ENCODE measurements at regions not wholly inside any gene's neighbourhood (a gene's known extent, or its start where the extent isn't known, plus 50 kb on each side); places are given as distances from the start of the nearest gene placed in this dataset.

DNA sequence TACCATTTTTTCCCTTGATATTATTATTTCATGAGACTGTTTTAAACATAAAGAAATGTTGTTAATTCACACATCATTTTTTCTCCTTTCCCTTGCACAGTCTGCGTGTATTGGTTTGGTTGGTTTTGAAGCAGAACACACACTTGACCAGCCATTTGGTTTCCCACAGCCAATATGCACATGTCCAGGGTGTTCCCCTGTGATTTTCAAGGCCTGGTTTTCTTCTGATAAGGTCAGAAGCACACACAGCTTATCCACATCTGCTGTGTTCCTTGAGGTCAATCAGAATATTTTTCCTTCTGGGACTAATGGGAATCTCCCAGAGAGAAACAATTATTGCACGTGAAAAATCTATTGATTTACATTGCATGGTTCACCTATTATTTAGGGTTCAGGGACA, 103.2 kb upstream of the EFEMP1 start:
- H3K79me1 ChIP-seq (ENCODE audit: low read length) = no peaks in the 10 kb centered on the region
- no peak overlapping the region for H3K9ac ChIP-seq (ENCODE audit: low read length)
- no peak overlapping the region for H3K4ac ChIP-seq (ENCODE audit: low read depth, low read length)
- no peaks in the 10 kb centered on the region for H3K9me3 ChIP-seq (ENCODE audit: insufficient read depth, low read depth, low read length)
- H4K91ac ChIP-seq (ENCODE audit: low read depth, low read length) = no peak overlapping the region
- H3K36me3 ChIP-seq (ENCODE audit: control insufficient read depth in 1 of 2, insufficient read depth in 2 of 2, low read length in 2 of 2) = no peaks in the 10 kb centered on the region
- DNase-seq = no peak
- no peaks in the 10 kb centered on the region for H3K4me1 ChIP-seq (ENCODE audit: control insufficient read depth in 1 of 2, insufficient read depth in 2 of 2, low read length in 2 of 2)
- no peak overlapping the region for H3K4me3 ChIP-seq (ENCODE audit: low read depth, low read length)
- no peaks in the 10 kb centered on the region for H3K27me3 ChIP-seq (ENCODE audit: insufficient read depth, low read length)
- no peak overlapping the region for H2BK5ac ChIP-seq (ENCODE audit: low read depth, low read length, poor library complexity)
- no peak overlapping the region for H3K23ac ChIP-seq (ENCODE audit: low read length)
- no peak overlapping the region for H2AFZ ChIP-seq (ENCODE audit: insufficient read depth, low read length, poor library complexity)
- no peak overlapping the region for H3K4me2 ChIP-seq (ENCODE audit: low read length)
- H4K12ac ChIP-seq (ENCODE audit: low read depth, low read length) = no peak overlapping the region
- WGBS (ENCODE audit: extremely low coverage, insufficient coverage, insufficient read length) = no CpG with 5 or more reads among the region's 2 CpGs
- no peak overlapping the region for H3K18ac ChIP-seq (ENCODE audit: low read length)
- no peak overlapping the region for H3K14ac ChIP-seq (ENCODE audit: low read length)
- H3K79me2 ChIP-seq (ENCODE audit: control insufficient read depth, insufficient read depth, low read length, poor library complexity) = no peaks in the 10 kb centered on the region
- no peak overlapping the region for H3K27ac ChIP-seq (ENCODE audit: low read depth, low read length)
- H2AK5ac ChIP-seq (ENCODE audit: low read length) = no peak overlapping the region
- H4K8ac ChIP-seq (ENCODE audit: low read depth, low read length) = no peak overlapping the region
- no peak overlapping the region for H2BK12ac ChIP-seq (ENCODE audit: low read length)
- no peak overlapping the region for H2BK120ac ChIP-seq (ENCODE audit: insufficient read depth, low read length, poor library complexity)

DNA sequence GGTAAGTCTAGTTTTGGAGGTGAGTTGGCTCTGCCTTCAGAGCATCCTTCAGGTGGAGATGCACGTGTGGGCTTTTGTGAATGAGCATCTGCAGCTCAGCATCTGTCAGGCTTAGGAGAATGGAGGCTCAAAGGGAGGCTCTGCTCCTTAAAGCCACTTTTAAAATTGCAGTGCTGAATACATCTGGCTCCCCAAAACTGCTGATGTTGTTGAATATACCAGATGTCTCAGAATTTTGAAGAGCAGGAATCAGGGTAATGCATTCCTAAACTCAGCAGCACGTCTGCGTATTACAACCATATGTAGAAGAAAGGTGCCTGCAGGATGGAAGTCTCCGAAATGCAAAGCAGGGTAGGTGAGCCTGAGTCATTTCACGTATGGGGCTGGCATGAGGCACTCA, 106.5 kb upstream of the EFEMP1 start:
- no peaks in the 10 kb centered on the region for H3K27me3 ChIP-seq (ENCODE audit: insufficient read depth, low read length)
- H4K91ac ChIP-seq (ENCODE audit: low read depth, low read length) = no peak overlapping the region
- no peaks in the 10 kb centered on the region for H3K79me2 ChIP-seq (ENCODE audit: control insufficient read depth, insufficient read depth, low read length, poor library complexity)
- H2BK5ac ChIP-seq (ENCODE audit: low read depth, low read length, poor library complexity) = no peak overlapping the region
- no peak overlapping the region for H3K23ac ChIP-seq (ENCODE audit: low read length)
- H2AK5ac ChIP-seq (ENCODE audit: low read length) = no peak overlapping the region
- no peaks in the 10 kb centered on the region for H3K9me3 ChIP-seq (ENCODE audit: insufficient read depth, low read depth, low read length)
- no peak overlapping the region for H3K27ac ChIP-seq (ENCODE audit: low read depth, low read length)
- no peak overlapping the region for H3K4me3 ChIP-seq (ENCODE audit: low read depth, low read length)
- H3K4ac ChIP-seq (ENCODE audit: low read depth, low read length) = no peak overlapping the region
- H3K4me1 ChIP-seq (ENCODE audit: control insufficient read depth in 1 of 2, insufficient read depth in 2 of 2, low read length in 2 of 2) = no peaks in the 10 kb centered on the region
- no peaks in the 10 kb centered on the region for H3K36me3 ChIP-seq (ENCODE audit: control insufficient read depth in 1 of 2, insufficient read depth in 2 of 2, low read length in 2 of 2)
- H4K12ac ChIP-seq (ENCODE audit: low read depth, low read length) = no peak overlapping the region
- H2BK12ac ChIP-seq (ENCODE audit: low read length) = no peak overlapping the region
- WGBS (ENCODE audit: extremely low coverage, insufficient coverage, insufficient read length) = no CpG with 5 or more reads among the region's 5 CpGs
- no peak overlapping the region for H3K4me2 ChIP-seq (ENCODE audit: low read length)
- H3K9ac ChIP-seq (ENCODE audit: low read length) = no peak overlapping the region
- no peak overlapping the region for H3K14ac ChIP-seq (ENCODE audit: low read length)
- H4K8ac ChIP-seq (ENCODE audit: low read depth, low read length) = no peak overlapping the region
- H2BK120ac ChIP-seq (ENCODE audit: insufficient read depth, low read length, poor library complexity) = no peak overlapping the region
- no peak overlapping the region for H3K18ac ChIP-seq (ENCODE audit: low read length)
- no peaks in the 10 kb centered on the region for H3K79me1 ChIP-seq (ENCODE audit: low read length)
- no peak for DNase-seq
- no peak overlapping the region for H2AFZ ChIP-seq (ENCODE audit: insufficient read depth, low read length, poor library complexity)

DNA sequence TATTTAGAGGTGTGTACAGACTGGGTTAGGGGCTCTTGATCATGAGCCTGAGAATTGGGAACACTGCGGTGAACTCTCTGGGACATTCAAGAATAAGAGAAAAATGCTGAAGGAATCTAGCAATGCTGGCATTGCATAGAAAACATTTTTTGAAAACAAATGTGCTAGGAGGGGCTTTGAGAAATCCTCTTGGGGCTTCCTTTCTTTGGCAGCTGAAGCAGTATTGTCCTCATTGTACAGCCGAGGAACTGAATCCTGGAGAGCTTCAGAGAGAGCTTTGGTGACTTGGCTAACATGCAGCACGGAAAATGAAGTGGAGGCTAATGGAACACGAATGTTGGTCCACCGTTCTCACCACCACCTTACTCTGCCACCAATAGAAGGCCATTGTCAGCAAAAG, 107.3 kb upstream of the EFEMP1 start:
- H2AFZ ChIP-seq (ENCODE audit: insufficient read depth, low read length, poor library complexity) = no peak overlapping the region
- no peaks in the 10 kb centered on the region for H3K36me3 ChIP-seq (ENCODE audit: control insufficient read depth in 1 of 2, insufficient read depth in 2 of 2, low read length in 2 of 2)
- no peak overlapping the region for H2AK5ac ChIP-seq (ENCODE audit: low read length)
- H2BK120ac ChIP-seq (ENCODE audit: insufficient read depth, low read length, poor library complexity) = no peak overlapping the region
- H3K4me1 ChIP-seq (ENCODE audit: control insufficient read depth in 1 of 2, insufficient read depth in 2 of 2, low read length in 2 of 2) = no peaks in the 10 kb centered on the region
- H4K8ac ChIP-seq (ENCODE audit: low read depth, low read length) = no peak overlapping the region
- H2BK12ac ChIP-seq (ENCODE audit: low read length) = no peak overlapping the region
- H3K9ac ChIP-seq (ENCODE audit: low read length) = no peak overlapping the region
- DNase-seq = no peak
- no CpG with 5 or more reads among the region's 5 CpGs for WGBS (ENCODE audit: extremely low coverage, insufficient coverage, insufficient read length)
- H3K27ac ChIP-seq (ENCODE audit: low read depth, low read length) = no peak overlapping the region
- H3K79me1 ChIP-seq (ENCODE audit: low read length) = no peaks in the 10 kb centered on the region
- no peak overlapping the region for H2BK5ac ChIP-seq (ENCODE audit: low read depth, low read length, poor library complexity)
- no peaks in the 10 kb centered on the region for H3K79me2 ChIP-seq (ENCODE audit: control insufficient read depth, insufficient read depth, low read length, poor library complexity)
- H3K4me3 ChIP-seq (ENCODE audit: low read depth, low read length) = no peak overlapping the region
- H3K14ac ChIP-seq (ENCODE audit: low read length) = no peak overlapping the region
- H3K4ac ChIP-seq (ENCODE audit: low read depth, low read length) = no peak overlapping the region
- no peak overlapping the region for H3K4me2 ChIP-seq (ENCODE audit: low read length)
- H4K91ac ChIP-seq (ENCODE audit: low read depth, low read length) = no peak overlapping the region
- no peak overlapping the region for H3K18ac ChIP-seq (ENCODE audit: low read length)
- no peaks in the 10 kb centered on the region for H3K27me3 ChIP-seq (ENCODE audit: insufficient read depth, low read length)
- no peak overlapping the region for H3K23ac ChIP-seq (ENCODE audit: low read length)
- H3K9me3 ChIP-seq (ENCODE audit: insufficient read depth, low read depth, low read length) = no peaks in the 10 kb centered on the region
- no peak overlapping the region for H4K12ac ChIP-seq (ENCODE audit: low read depth, low read length)

GRCh38 chr2:56034258-56034657, 110.7 kb upstream of the EFEMP1 start:
- H4K91ac ChIP-seq (ENCODE audit: low read depth, low read length) = no peak overlapping the region
- no peak overlapping the region for H3K9ac ChIP-seq (ENCODE audit: low read length)
- H3K4me2 ChIP-seq (ENCODE audit: low read length) = no peak overlapping the region
- H3K79me1 ChIP-seq (ENCODE audit: low read length) = no peaks in the 10 kb centered on the region
- H2BK120ac ChIP-seq (ENCODE audit: insufficient read depth, low read length, poor library complexity) = no peak overlapping the region
- no peak overlapping the region for H3K14ac ChIP-seq (ENCODE audit: low read length)
- H3K27me3 ChIP-seq (ENCODE audit: insufficient read depth, low read length) = no peaks in the 10 kb centered on the region
- H3K23ac ChIP-seq (ENCODE audit: low read length) = no peak overlapping the region
- H3K79me2 ChIP-seq (ENCODE audit: control insufficient read depth, insufficient read depth, low read length, poor library complexity) = no peaks in the 10 kb centered on the region
- no peak overlapping the region for H2BK5ac ChIP-seq (ENCODE audit: low read depth, low read length, poor library complexity)
- H2BK12ac ChIP-seq (ENCODE audit: low read length) = no peak overlapping the region
- H3K4me3 ChIP-seq (ENCODE audit: low read depth, low read length) = no peak overlapping the region
- no peak overlapping the region for H2AFZ ChIP-seq (ENCODE audit: insufficient read depth, low read length, poor library complexity)
- H3K4ac ChIP-seq (ENCODE audit: low read depth, low read length) = no peak overlapping the region
- no peak overlapping the region for H4K8ac ChIP-seq (ENCODE audit: low read depth, low read length)
- H3K36me3 ChIP-seq (ENCODE audit: control insufficient read depth in 1 of 2, insufficient read depth in 2 of 2, low read length in 2 of 2) = no peaks in the 10 kb centered on the region
- no peak overlapping the region for H4K12ac ChIP-seq (ENCODE audit: low read depth, low read length)
- no peak overlapping the region for H3K18ac ChIP-seq (ENCODE audit: low read length)
- H2AK5ac ChIP-seq (ENCODE audit: low read length) = no peak overlapping the region
- H3K4me1 ChIP-seq (ENCODE audit: control insufficient read depth in 1 of 2, insufficient read depth in 2 of 2, low read length in 2 of 2) = no peaks in the 10 kb centered on the region
- H3K27ac ChIP-seq (ENCODE audit: low read depth, low read length) = no peak overlapping the region
- WGBS (ENCODE audit: extremely low coverage, insufficient coverage, insufficient read length) = no CpG with 5 or more reads among the region's 3 CpGs
- no peak for DNase-seq
- H3K9me3 ChIP-seq (ENCODE audit: insufficient read depth, low read depth, low read length) = no peaks in the 10 kb centered on the region
